PC-3 (cell line): ENCODE measurements at regions not wholly inside any gene's neighbourhood (a gene's known extent, or its start where the extent isn't known, plus 50 kb on each side); places are given as distances from the start of the nearest gene placed in this dataset.

Experiments used
- ATAC-seq: fragments of 200-7000 bp; cut with Tn5 transposase; 2 replicates; pipeline ENCODE4 v1.9.1; 2020; ENCODE audit warnings: mild to moderate bottlenecking, moderate library complexity
- BruUV-seq: library from RNA; stranded (reverse); fragments of 400-500 nt; replicated peaks from 2 replicates; lab custom pipeline; 2021; lab: Mats Ljungman, UMichigan
- CTCF ChIA-PET: fragments of 300-600 bp; sonication (Branson Sonifier 250); formaldehyde crosslinking; loops from one replicate; lab custom pipeline; 2022; ENCODE audit warnings: antibody characterized with exemption; lab: Charles Lee
- POLR2A ChIA-PET: fragments of 300-600 bp; sonication (Branson Sonifier 250); formaldehyde crosslinking; loops from one replicate; lab custom pipeline; 2022; ENCODE audit warnings: antibody characterized with exemption; ENCODE audit not compliant: unreplicated experiment; lab: Charles Lee
- DNase-seq: peaks from one replicate; pipeline ENCODE4 v3.0.0-alpha.2; 2015
- H2AFZ ChIP-seq: fragments of 300-600 bp; sonication (generic); 2 replicates; pipeline ENCODE4 v1.6.0; 2016; ENCODE audit warnings: antibody characterized with exemption, low read length
- H3F3A ChIP-seq: fragments of 300-600 bp; sonication (generic); one replicate; pipeline ENCODE4 v1.6.0; 2017; ENCODE audit warnings: antibody characterized with exemption, low read length, control low read depth, mild to moderate bottlenecking; ENCODE audit not compliant: unreplicated experiment
- H3K27ac ChIP-seq: fragments of 300-600 bp; sonication (generic); 2 replicates; pipeline ENCODE4 v1.5.1; 2016; ENCODE audit warnings: mild to moderate bottlenecking, low read length
- H3K27me3 ChIP-seq: fragments of 300-600 bp; sonication (generic); 2 replicates; pipeline ENCODE4 v1.6.1; 2016; ENCODE audit warnings: low read length, mixed read lengths
- H3K36me3 ChIP-seq: fragments of 300-600 bp; sonication (generic); 2 replicates; pipeline ENCODE4 v1.6.1; 2016; ENCODE audit warnings: low read depth, mixed run types, low read length, mixed read lengths
- H3K4me1 ChIP-seq: fragments of 300-600 bp; sonication (generic); 2 replicates; pipeline ENCODE4 v1.5.1; 2016; ENCODE audit warnings: low read length; ENCODE audit not compliant: insufficient read depth
- H3K4me2 ChIP-seq: fragments of 300-600 bp; sonication (generic); 2 replicates; pipeline ENCODE4 v1.6.0; 2016; ENCODE audit warnings: low read length
- H3K4me3 ChIP-seq: fragments of 300-600 bp; sonication (generic); 2 replicates; pipeline ENCODE4 v1.5.1; 2016; ENCODE audit warnings: mild to moderate bottlenecking, low read length, mixed read lengths
- H3K79me2 ChIP-seq: fragments of 300-600 bp; sonication (generic); 2 replicates; pipeline ENCODE4 v1.6.1; 2017; ENCODE audit warnings: low read length, mixed read lengths
- H3K9ac ChIP-seq: fragments of 300-600 bp; sonication (generic); 2 replicates; pipeline ENCODE4 v1.6.0; 2016; ENCODE audit warnings: mild to moderate bottlenecking, low read length
- H3K9me2 ChIP-seq: fragments of 300-600 bp; sonication (generic); replicated peaks from 2 replicates; pipeline ENCODE4 v1.6.1; 2016; ENCODE audit warnings: mixed run types, low read length, mixed read lengths
- H3K9me3 ChIP-seq: fragments of 300-600 bp; sonication (generic); 2 replicates; pipeline ENCODE4 v1.6.1; 2016; ENCODE audit warnings: low read length, mixed read lengths
- H4K20me1 ChIP-seq: fragments of 300-600 bp; sonication (generic); 2 replicates; pipeline ENCODE4 v1.6.1; 2016; ENCODE audit warnings: low read length, mixed read lengths
- CTCF ChIP-seq: fragments of 300-600 bp; sonication (generic); conservative IDR thresholded peaks from 2 replicates; pipeline ENCODE4 v1.5.1; 2017; ENCODE audit warnings: antibody characterized with exemption, low read depth, mild to moderate bottlenecking, low read length
- EZH2 ChIP-seq: fragments of 300-600 bp; sonication (generic); IDR thresholded peaks from one replicate; pipeline ENCODE4 v1.6.1; 2017; ENCODE audit warnings: antibody characterized with exemption, mild to moderate bottlenecking, low read length; ENCODE audit not compliant: unreplicated experiment
- EZH2phosphoT487 ChIP-seq: fragments of 300-600 bp; sonication (generic); IDR thresholded peaks from 2 replicates; pipeline ENCODE4 v1.6.1; 2018; ENCODE audit warnings: mild to moderate bottlenecking, antibody characterized with exemption, low read length, borderline replicate concordance
- intact Hi-C: fragments of 100-400 bp; cut with micrococcal nuclease; formaldehyde crosslinking; loops from 2 replicates; pipeline ENCODE4 v1.9.0; 2023

- TF ChIP-seq EZH2phosphoT487 (no peak), CTCF (no peak), EZH2 (no peak)
- Histone ChIP-seq H3K4me2 (no peak overlapping the region), H3K27ac (no peak overlapping the region), H3K4me1 (no peaks in the 10 kb centered on the region), H3K9me2 (no peaks in the 10 kb centered on the region), H2AFZ (no peak overlapping the region), H3K9ac (no peak overlapping the region), H3K4me3 (no peak overlapping the region), H3K36me3 (no peaks in the 10 kb centered on the region), H4K20me1 (no peaks in the 10 kb centered on the region), H3F3A (no peaks in the 10 kb centered on the region), H3K27me3 (peaks cover 25% of the 10 kb centered on the region), H3K9me3 (no peaks in the 10 kb centered on the region), H3K79me2 (no peaks in the 10 kb centered on the region)
- DNase-seq (no peak), ATAC-seq (no peak)
- ChIA-PET POLR2A (no interaction called here), CTCF (no interaction called here)
- no TSS peak for BruUV-seq
- intact Hi-C loops: no loop called here
Measured at GRCh38 chr1:223462047-223462630, 68.9 kb downstream of the CCDC185 start.

- TF ChIP-seq EZH2 (no peak), CTCF (no peak), EZH2phosphoT487 (no peak)
- no peaks in the 10 kb centered on the region for H3K9me3 ChIP-seq
- ChIA-PET CTCF (no interaction called here), POLR2A (no interaction called here)
- no peaks in the 10 kb centered on the region for H3F3A ChIP-seq
- H2AFZ ChIP-seq: no peak overlapping the region
- H4K20me1 ChIP-seq: no peaks in the 10 kb centered on the region
- no peaks in the 10 kb centered on the region for H3K36me3 ChIP-seq
- no peak overlapping the region for H3K4me2 ChIP-seq
- H3K4me3 ChIP-seq: no peak overlapping the region
- H3K9me2 ChIP-seq: no peaks in the 10 kb centered on the region
- no peaks in the 10 kb centered on the region for H3K79me2 ChIP-seq
- no peak overlapping the region for H3K27ac ChIP-seq
- BruUV-seq: no TSS peak
- ATAC-seq (no peak), DNase-seq (no peak)
- H3K4me1 ChIP-seq: no peaks in the 10 kb centered on the region
- peaks cover 25% of the 10 kb centered on the region for H3K27me3 ChIP-seq
- intact Hi-C loops: no loop called here
- H3K9ac ChIP-seq: no peak overlapping the region
Measured at GRCh38 chr1:223462866-223463404, 69.7 kb downstream of the CCDC185 start.

GRCh38 chr1:223466151-223466550 lies 72.9 kb downstream of the CCDC185 start:
- H3K27me3 ChIP-seq: peaks cover 15% of the 10 kb centered on the region

More at GRCh38 chr1:223466151-223466550, 72.9 kb downstream of the CCDC185 start:
- BruUV-seq: no TSS peak
- H3K9ac ChIP-seq: no peak overlapping the region
- no peak for DNase-seq
- H3K4me1 ChIP-seq: no peaks in the 10 kb centered on the region
- CTCF ChIA-PET: no interaction called here
- intact Hi-C loops: no loop called here
- no peaks in the 10 kb centered on the region for H3K9me2 ChIP-seq
- no peak for TF ChIP-seq CTCF
- H3K4me3 ChIP-seq: no peak overlapping the region
- no peak for ATAC-seq
- no peaks in the 10 kb centered on the region for H3K79me2 ChIP-seq
- H4K20me1 ChIP-seq: no peaks in the 10 kb centered on the region
- no peak overlapping the region for H3K27ac ChIP-seq
- no peak overlapping the region for H2AFZ ChIP-seq
- no peak overlapping the region for H3K4me2 ChIP-seq
- no peaks in the 10 kb centered on the region for H3K9me3 ChIP-seq
- no peaks in the 10 kb centered on the region for H3K36me3 ChIP-seq
- H3F3A ChIP-seq: no peaks in the 10 kb centered on the region
- POLR2A ChIA-PET: no interaction called here
